Loucy (cell line): ENCODE measurements at regions not wholly inside any gene's neighbourhood (a gene's known extent, or its start where the extent isn't known, plus 50 kb on each side); places are given as distances from the start of the nearest gene placed in this dataset.

Source experiments
- EZH2phosphoT487 ChIP-seq: fragments of 200-600 bp; IDR thresholded peaks from 2 replicates; pipeline ENCODE4 v1.6.1; 2018; ENCODE audit warnings: antibody characterized with exemption, mild to moderate bottlenecking, moderate library complexity, borderline replicate concordance
- TF ChIP-seq, protein P1 (sequence below): fragments of 200-600 bp; sonication (generic); conservative IDR thresholded peaks from 2 replicates; pipeline ENCODE4 v1.5.1; 2014; ENCODE audit warnings: mild to moderate bottlenecking, antibody characterized with exemption, low read length

DNA sequence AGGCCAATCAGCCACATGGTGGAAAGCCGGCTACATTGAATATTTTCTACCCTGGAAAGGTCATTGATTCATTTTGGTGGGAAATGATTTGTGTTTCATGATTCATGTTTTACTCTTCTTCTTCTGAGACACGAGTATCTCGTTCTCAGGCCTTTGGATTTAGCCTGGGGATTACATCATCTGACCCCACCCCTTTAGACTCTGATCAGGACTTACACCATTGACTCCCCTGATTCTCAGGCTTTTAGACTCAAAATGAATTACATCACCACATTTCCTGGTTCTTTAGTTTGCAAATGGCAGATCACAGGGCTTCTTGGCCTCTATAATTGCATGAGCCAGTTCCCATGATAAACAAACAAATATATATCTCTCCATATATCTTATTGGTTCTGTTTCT, 228.8 kb downstream of the ADGRG6 start:
- TF ChIP-seq, protein P1, sequence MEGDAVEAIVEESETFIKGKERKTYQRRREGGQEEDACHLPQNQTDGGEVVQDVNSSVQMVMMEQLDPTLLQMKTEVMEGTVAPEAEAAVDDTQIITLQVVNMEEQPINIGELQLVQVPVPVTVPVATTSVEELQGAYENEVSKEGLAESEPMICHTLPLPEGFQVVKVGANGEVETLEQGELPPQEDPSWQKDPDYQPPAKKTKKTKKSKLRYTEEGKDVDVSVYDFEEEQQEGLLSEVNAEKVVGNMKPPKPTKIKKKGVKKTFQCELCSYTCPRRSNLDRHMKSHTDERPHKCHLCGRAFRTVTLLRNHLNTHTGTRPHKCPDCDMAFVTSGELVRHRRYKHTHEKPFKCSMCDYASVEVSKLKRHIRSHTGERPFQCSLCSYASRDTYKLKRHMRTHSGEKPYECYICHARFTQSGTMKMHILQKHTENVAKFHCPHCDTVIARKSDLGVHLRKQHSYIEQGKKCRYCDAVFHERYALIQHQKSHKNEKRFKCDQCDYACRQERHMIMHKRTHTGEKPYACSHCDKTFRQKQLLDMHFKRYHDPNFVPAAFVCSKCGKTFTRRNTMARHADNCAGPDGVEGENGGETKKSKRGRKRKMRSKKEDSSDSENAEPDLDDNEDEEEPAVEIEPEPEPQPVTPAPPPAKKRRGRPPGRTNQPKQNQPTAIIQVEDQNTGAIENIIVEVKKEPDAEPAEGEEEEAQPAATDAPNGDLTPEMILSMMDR, result no peak
- TF ChIP-seq EZH2phosphoT487, result no peak
